Endothelial cell of umbilical vein (primary cell): ENCODE measurements at regions not wholly inside any gene's neighbourhood (a gene's known extent, or its start where the extent isn't known, plus 50 kb on each side); places are given as distances from the start of the nearest gene placed in this dataset.

Source experiments
- GATA2 ChIP-seq: IDR thresholded peaks from 2 replicates; pipeline ENCODE4 v1.7.0; 2011; ENCODE audit warnings: low read depth, mild to moderate bottlenecking, moderate library complexity, mixed read lengths, low read length; ENCODE audit not compliant: insufficient read length, insufficient read depth
- TF ChIP-seq, protein P1 (sequence below), 2 donors: IDR thresholded peaks; 1 replicate in 1 of 2; 2 replicates in 1 of 2; pipeline ENCODE4 v1.5.1; 2011; ENCODE audit warnings: low read length in 2 of 2, mild to moderate bottlenecking in 2 of 2, moderate library complexity in 2 of 2, control low read depth in 1 of 2, inconsistent platforms in 1 of 2, low read depth in 1 of 2; ENCODE audit not compliant: insufficient read depth in 1 of 2; ENCODE audit errors: extremely low read depth in 1 of 2

DNA sequence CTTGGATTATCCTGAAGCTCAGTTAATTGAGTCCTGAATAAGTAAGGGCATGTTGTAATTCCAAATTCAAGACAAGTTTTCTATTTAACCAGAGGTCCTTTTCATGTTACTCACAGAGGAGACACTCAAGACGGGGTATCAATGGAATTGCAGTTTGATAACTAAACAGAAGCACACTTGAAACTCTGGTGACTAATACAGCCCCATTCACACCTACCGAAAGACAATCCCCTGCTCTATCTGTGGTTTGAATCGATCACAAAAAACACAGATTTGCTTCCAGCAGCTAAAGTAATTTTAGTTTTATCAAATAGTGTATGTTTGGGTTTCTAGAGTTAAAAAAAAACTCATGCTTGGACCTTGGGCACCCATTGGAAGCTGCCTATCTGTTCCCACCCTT lies 60.4 kb downstream of the TEX35 start:
- TF ChIP-seq, protein P1, sequence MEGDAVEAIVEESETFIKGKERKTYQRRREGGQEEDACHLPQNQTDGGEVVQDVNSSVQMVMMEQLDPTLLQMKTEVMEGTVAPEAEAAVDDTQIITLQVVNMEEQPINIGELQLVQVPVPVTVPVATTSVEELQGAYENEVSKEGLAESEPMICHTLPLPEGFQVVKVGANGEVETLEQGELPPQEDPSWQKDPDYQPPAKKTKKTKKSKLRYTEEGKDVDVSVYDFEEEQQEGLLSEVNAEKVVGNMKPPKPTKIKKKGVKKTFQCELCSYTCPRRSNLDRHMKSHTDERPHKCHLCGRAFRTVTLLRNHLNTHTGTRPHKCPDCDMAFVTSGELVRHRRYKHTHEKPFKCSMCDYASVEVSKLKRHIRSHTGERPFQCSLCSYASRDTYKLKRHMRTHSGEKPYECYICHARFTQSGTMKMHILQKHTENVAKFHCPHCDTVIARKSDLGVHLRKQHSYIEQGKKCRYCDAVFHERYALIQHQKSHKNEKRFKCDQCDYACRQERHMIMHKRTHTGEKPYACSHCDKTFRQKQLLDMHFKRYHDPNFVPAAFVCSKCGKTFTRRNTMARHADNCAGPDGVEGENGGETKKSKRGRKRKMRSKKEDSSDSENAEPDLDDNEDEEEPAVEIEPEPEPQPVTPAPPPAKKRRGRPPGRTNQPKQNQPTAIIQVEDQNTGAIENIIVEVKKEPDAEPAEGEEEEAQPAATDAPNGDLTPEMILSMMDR (IDR thresholded peaks at IDR 0.05; ENCODE audit: extremely low read depth in 1 of 2, insufficient read depth in 1 of 2, low read depth in 1 of 2, low read length in 2 of 2): no peak
- no peak for TF ChIP-seq GATA2
